MM.1S (cell line): ENCODE measurements at regions not wholly inside any gene's neighbourhood (a gene's known extent, or its start where the extent isn't known, plus 50 kb on each side); places are given as distances from the start of the nearest gene placed in this dataset.

Source experiments
- DNase-seq: peaks from one replicate; pipeline ENCODE4 v3.0.0-alpha.2; 2015
- H2AFZ ChIP-seq: fragments of 300-600 bp; sonication (generic); 2 replicates; pipeline ENCODE4 v1.6.0; 2016; ENCODE audit warnings: antibody characterized with exemption, low read length
- H3F3A ChIP-seq: fragments of 300-600 bp; sonication (generic); 2 replicates; pipeline ENCODE4 v1.6.1; 2016; ENCODE audit warnings: mild to moderate bottlenecking, antibody characterized with exemption, low read length, moderate library complexity, mixed read lengths; ENCODE audit not compliant: insufficient read depth
- H3K27ac ChIP-seq: fragments of 300-600 bp; sonication (generic); 2 replicates; pipeline ENCODE4 v1.5.1; 2016; ENCODE audit warnings: mild to moderate bottlenecking, low read length
- H3K27me3 ChIP-seq: fragments of 300-600 bp; sonication (generic); replicated peaks from 2 replicates; pipeline ENCODE4 v1.6.0; 2016; ENCODE audit warnings: low read length; ENCODE audit not compliant: insufficient read depth
- H3K36me3 ChIP-seq: fragments of 300-600 bp; sonication (generic); replicated peaks from 2 replicates; pipeline ENCODE4 v1.6.1; 2016; ENCODE audit warnings: mild to moderate bottlenecking, low read length, mixed read lengths; ENCODE audit not compliant: insufficient read depth
- H3K4me1 ChIP-seq: fragments of 300-600 bp; sonication (generic); 2 replicates; pipeline ENCODE4 v1.6.1; 2016; ENCODE audit warnings: low read length, mixed read lengths
- H3K4me2 ChIP-seq: fragments of 300-600 bp; sonication (generic); 2 replicates; pipeline ENCODE4 v1.6.0; 2016; ENCODE audit warnings: low read depth, low read length
- H3K4me3 ChIP-seq: fragments of 300-600 bp; sonication (generic); 2 replicates; pipeline ENCODE4 v1.5.1; 2016; ENCODE audit warnings: low read length, mixed read lengths
- H3K79me2 ChIP-seq: fragments of 300-600 bp; sonication (generic); 2 replicates; pipeline ENCODE4 v1.6.1; 2016; ENCODE audit warnings: mixed run types, low read length, mixed read lengths
- H3K9ac ChIP-seq: fragments of 300-600 bp; sonication (generic); 2 replicates; pipeline ENCODE4 v1.6.1; 2016; ENCODE audit warnings: low read length, mixed read lengths
- H3K9me2 ChIP-seq: fragments of 300-600 bp; sonication (generic); replicated peaks from 2 replicates; pipeline ENCODE4 v1.6.1; 2016; ENCODE audit warnings: mild to moderate bottlenecking, low read length, mixed read lengths; ENCODE audit not compliant: insufficient read depth
- H3K9me3 ChIP-seq: fragments of 300-600 bp; sonication (generic); replicated peaks from 2 replicates; pipeline ENCODE4 v1.6.1; 2016; ENCODE audit warnings: mild to moderate bottlenecking, low read length, mixed read lengths; ENCODE audit not compliant: insufficient read depth
- H4K20me1 ChIP-seq: fragments of 300-600 bp; sonication (generic); 2 replicates; pipeline ENCODE4 v1.6.1; 2016; ENCODE audit warnings: mild to moderate bottlenecking, low read length, moderate library complexity, mixed read lengths; ENCODE audit not compliant: insufficient read depth
- CTCF ChIP-seq: fragments of 300-600 bp; sonication (generic); IDR thresholded peaks from 2 replicates; pipeline ENCODE4 v1.5.1; 2016; ENCODE audit warnings: antibody characterized with exemption, low read length, mixed read lengths
- EZH2 ChIP-seq: fragments of 300-600 bp; sonication (generic); optimal IDR thresholded peaks from 2 replicates; pipeline ENCODE3; 2017; ENCODE audit warnings: low read depth, mild to moderate bottlenecking, antibody characterized with exemption, low read length, mixed read lengths
- EZH2phosphoT487 ChIP-seq: fragments of 300-600 bp; sonication (generic); IDR thresholded peaks from 2 replicates; pipeline ENCODE4 v1.6.1; 2018; ENCODE audit warnings: antibody characterized with exemption, low read length

GRCh38 chr6:152904678-152905077 lies 78.2 kb downstream of the FBXO5 start:
- H3K9ac ChIP-seq = no peak overlapping the region
- no peaks in the 10 kb centered on the region for H3F3A ChIP-seq
- no peak overlapping the region for H3K4me3 ChIP-seq
- H3K9me2 ChIP-seq = no peaks in the 10 kb centered on the region
- no peaks in the 10 kb centered on the region for H3K36me3 ChIP-seq
- DNase-seq = no peak
- H4K20me1 ChIP-seq = no peaks in the 10 kb centered on the region
- no peaks in the 10 kb centered on the region for H3K79me2 ChIP-seq
- H2AFZ ChIP-seq = no peak overlapping the region
- no peaks in the 10 kb centered on the region for H3K27me3 ChIP-seq
- TF ChIP-seq EZH2 = no peak
- TF ChIP-seq EZH2phosphoT487 = no peak
- no peak for TF ChIP-seq CTCF
- H3K4me1 ChIP-seq = no peaks in the 10 kb centered on the region
- H3K27ac ChIP-seq = no peak overlapping the region
- H3K4me2 ChIP-seq = no peak overlapping the region
- no peaks in the 10 kb centered on the region for H3K9me3 ChIP-seq

- Histone ChIP-seq H3K4me3 (no peak overlapping the region), H3K27ac (no peak overlapping the region), H3K79me2 (no peaks in the 10 kb centered on the region), H4K20me1 (no peaks in the 10 kb centered on the region), H3K27me3 (no peaks in the 10 kb centered on the region), H3K4me1 (no peaks in the 10 kb centered on the region), H3K9ac (no peak overlapping the region), H3F3A (no peaks in the 10 kb centered on the region), H3K4me2 (no peak overlapping the region), H3K36me3 (no peaks in the 10 kb centered on the region), H3K9me2 (no peaks in the 10 kb centered on the region), H3K9me3 (no peaks in the 10 kb centered on the region), H2AFZ (no peak overlapping the region)
- DNase-seq = no peak
- TF ChIP-seq EZH2 (no peak), EZH2phosphoT487 (no peak), CTCF (no peak)
Observed at GRCh38 chr6:152905551-152906299, 77.1 kb downstream of the FBXO5 start.

GRCh38 chr6:152909241-152909640 lies 73.6 kb downstream of the FBXO5 start:
- no peak overlapping the region for H3K4me2 ChIP-seq
- H3K4me1 ChIP-seq = no peaks in the 10 kb centered on the region
- H3K27me3 ChIP-seq = no peaks in the 10 kb centered on the region
- H3K79me2 ChIP-seq = no peaks in the 10 kb centered on the region
- no peaks in the 10 kb centered on the region for H3F3A ChIP-seq
- no peaks in the 10 kb centered on the region for H4K20me1 ChIP-seq
- H2AFZ ChIP-seq = no peak overlapping the region
- no peaks in the 10 kb centered on the region for H3K36me3 ChIP-seq
- H3K9ac ChIP-seq = no peak overlapping the region
- TF ChIP-seq CTCF (no peak), EZH2 (no peak), EZH2phosphoT487 (no peak)
- no peak overlapping the region for H3K4me3 ChIP-seq
- DNase-seq = no peak
- H3K9me3 ChIP-seq = no peaks in the 10 kb centered on the region
- H3K9me2 ChIP-seq = no peaks in the 10 kb centered on the region
- H3K27ac ChIP-seq = no peak overlapping the region
